ENCODE measurements at regions not wholly inside any gene's neighbourhood (a gene's known extent, or its start where the extent isn't known, plus 50 kb on each side); places are given as distances from the start of the nearest gene placed in this dataset.

DNA sequence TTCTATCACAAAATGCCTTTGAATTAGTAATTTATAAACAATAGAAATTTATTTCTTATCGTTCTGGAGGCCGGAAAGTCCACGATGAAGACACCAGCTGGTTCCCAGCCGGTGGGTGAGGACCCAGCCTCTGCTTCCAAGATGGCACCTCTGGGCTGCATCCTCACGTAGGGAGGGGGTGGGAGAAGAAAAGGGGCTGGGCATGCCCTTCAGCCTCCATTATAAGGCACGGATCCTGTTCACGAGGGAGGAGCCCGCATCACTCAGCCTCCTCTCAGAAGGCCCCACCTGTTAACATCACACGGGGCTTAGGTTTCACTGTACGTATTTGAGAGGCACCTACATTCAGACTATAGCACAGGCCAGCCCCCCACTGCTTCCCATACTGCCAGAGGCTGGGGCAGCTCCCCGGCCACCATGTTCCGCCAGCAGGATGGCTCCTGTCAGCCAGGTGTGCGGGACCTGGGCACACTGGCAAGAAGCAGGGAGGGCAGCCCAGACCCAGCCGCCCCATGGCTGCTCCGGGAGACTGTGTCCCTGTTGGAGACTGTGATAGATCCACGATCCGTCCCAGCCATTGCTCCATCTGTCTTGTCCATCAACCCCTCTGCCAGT, 131.6 kb downstream of the SOX1 start:
- H3K9me3 Mint-ChIP-seq = no peaks in the 10 kb centered on the region
- H3K4me3 Mint-ChIP-seq = no peak overlapping the region
- H3K4me1 Mint-ChIP-seq = no peaks in the 10 kb centered on the region
- TF ChIP-seq CTCF (IDR thresholded peaks at IDR 0.05; ENCODE audit: unreplicated experiment in 3 of 3) = no peak
- no peak overlapping the region for H3K27ac Mint-ChIP-seq
- H3K36me3 Mint-ChIP-seq (ENCODE audit: low read depth) = no peaks in the 10 kb centered on the region
- H3K27me3 Mint-ChIP-seq (ENCODE audit: low read depth) = peaks cover 79% of the 10 kb centered on the region

- Mint-ChIP-seq H3K36me3 (ENCODE audit: low read depth) (no peaks in the 10 kb centered on the region), H3K9me3 (no peaks in the 10 kb centered on the region), H3K4me1 (peaks cover 10% of the 10 kb centered on the region), H3K4me3 (no peak overlapping the region), H3K27ac (no peak overlapping the region), H3K27me3 (ENCODE audit: low read depth) (peaks cover 79% of the 10 kb centered on the region)
- no peak for TF ChIP-seq CTCF (IDR thresholded peaks at IDR 0.05; ENCODE audit: unreplicated experiment in 3 of 3)
These were observed 133.3 kb downstream of the SOX1 start for GRCh38 chr13:112200200-112200599.

- no peaks in the 10 kb centered on the region for H3K9me3 Mint-ChIP-seq
- H3K4me1 Mint-ChIP-seq = peaks cover 13% of the 10 kb centered on the region
- no peak overlapping the region for H3K27ac Mint-ChIP-seq
- peaks cover 87% of the 10 kb centered on the region for H3K27me3 Mint-ChIP-seq (ENCODE audit: low read depth)
- no peak overlapping the region for H3K4me3 Mint-ChIP-seq
- no peaks in the 10 kb centered on the region for H3K36me3 Mint-ChIP-seq (ENCODE audit: low read depth)
- TF ChIP-seq CTCF (IDR thresholded peaks at IDR 0.05; ENCODE audit: unreplicated experiment in 3 of 3) = no peak
These were observed 135.3 kb downstream of the SOX1 start for GRCh38 chr13:112202266-112202665.

DNA sequence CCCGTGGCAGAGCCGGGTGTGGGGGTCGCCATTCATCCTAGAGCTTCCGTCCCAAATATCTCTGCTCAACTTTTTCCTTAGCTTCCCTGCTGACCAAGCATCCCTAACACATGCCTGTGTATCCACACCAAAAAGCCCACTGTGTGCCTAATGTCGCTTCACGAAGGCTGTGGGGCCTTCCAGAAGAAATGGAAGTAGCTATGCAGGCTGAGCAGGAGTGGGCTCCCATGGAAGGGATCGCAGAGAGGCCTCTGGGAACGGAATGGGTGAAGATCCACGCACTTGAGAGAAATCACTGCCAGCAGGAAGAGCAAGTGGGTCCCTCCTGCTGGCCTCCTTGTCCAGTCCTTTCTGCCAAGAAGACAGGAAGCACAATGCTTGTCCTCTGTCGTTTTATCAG, 136.0 kb downstream of the SOX1 start:
- Mint-ChIP-seq H3K36me3 (ENCODE audit: low read depth) (no peaks in the 10 kb centered on the region), H3K4me1 (peaks cover 13% of the 10 kb centered on the region), H3K27ac (no peak overlapping the region), H3K9me3 (no peaks in the 10 kb centered on the region), H3K4me3 (no peak overlapping the region), H3K27me3 (ENCODE audit: low read depth) (peaks cover 87% of the 10 kb centered on the region)
- TF ChIP-seq CTCF (IDR thresholded peaks at IDR 0.05; ENCODE audit: unreplicated experiment in 3 of 3) = no peak

DNA sequence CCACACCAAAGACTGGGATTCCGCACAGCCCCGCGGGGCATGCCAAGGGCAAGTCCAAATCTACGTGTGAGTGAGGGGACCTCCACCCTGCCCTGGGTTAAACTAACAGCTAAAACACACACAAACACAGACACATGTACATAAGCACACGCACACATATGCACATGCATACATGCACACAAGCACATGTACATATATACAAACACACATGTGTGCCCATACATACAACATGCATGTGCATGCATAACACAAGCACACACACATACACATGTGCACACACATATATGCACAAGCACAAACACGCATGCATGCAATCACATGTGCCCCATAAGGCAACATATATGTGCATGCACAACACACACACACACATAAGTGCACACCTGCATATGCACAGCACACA, 136.7 kb downstream of the SOX1 start:
- H3K9me3 Mint-ChIP-seq = no peaks in the 10 kb centered on the region
- no peak overlapping the region for H3K4me3 Mint-ChIP-seq
- H3K27ac Mint-ChIP-seq = no peak overlapping the region
- peaks cover 87% of the 10 kb centered on the region for H3K27me3 Mint-ChIP-seq (ENCODE audit: low read depth)
- TF ChIP-seq CTCF (IDR thresholded peaks at IDR 0.05; ENCODE audit: unreplicated experiment in 3 of 3) = no peak
- H3K36me3 Mint-ChIP-seq (ENCODE audit: low read depth) = no peaks in the 10 kb centered on the region
- H3K4me1 Mint-ChIP-seq = peaks cover 13% of the 10 kb centered on the region

All from nephron (organoid).